ENCODE measurements at regions not wholly inside any gene's neighbourhood (a gene's known extent, or its start where the extent isn't known, plus 50 kb on each side); places are given as distances from the start of the nearest gene placed in this dataset.

DNA sequence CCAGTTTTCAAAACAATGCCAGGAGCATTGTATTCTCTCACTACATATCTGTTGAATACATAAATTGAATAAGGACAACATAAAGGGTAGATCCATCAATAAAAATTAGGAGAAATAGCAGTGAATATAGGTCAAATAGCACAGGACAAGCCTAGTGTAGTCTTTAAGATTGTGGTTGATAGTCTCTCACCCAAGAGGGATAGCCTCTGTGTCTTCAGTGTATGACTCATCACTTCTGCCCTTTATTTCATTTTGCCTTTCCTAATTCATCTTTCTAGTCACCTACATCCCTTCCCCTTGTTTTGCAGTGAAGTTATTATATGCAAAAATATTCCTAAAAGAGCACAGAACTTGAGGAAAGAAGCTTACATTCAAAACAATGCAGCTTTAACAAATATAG lies 335.0 kb upstream of the TUSC1 start:
- Mint-ChIP-seq H3K36me3 (ENCODE audit: low read depth) (no peaks in the 10 kb centered on the region), H3K27me3 (no peaks in the 10 kb centered on the region), H3K4me1 (ENCODE audit: low read depth) (no peaks in the 10 kb centered on the region), H3K9me3 (peaks cover 21% of the 10 kb centered on the region), H3K4me3 (no peak overlapping the region), H3K27ac (no peak overlapping the region)
- intact Hi-C loops (cut with DNase I, micrococcal nuclease): no loop called here
- H3K27ac ChIP-seq (ENCODE audit: low read depth in 1 of 2, low read length in 2 of 2): no peak overlapping the region
- TF ChIP-seq, protein P1, sequence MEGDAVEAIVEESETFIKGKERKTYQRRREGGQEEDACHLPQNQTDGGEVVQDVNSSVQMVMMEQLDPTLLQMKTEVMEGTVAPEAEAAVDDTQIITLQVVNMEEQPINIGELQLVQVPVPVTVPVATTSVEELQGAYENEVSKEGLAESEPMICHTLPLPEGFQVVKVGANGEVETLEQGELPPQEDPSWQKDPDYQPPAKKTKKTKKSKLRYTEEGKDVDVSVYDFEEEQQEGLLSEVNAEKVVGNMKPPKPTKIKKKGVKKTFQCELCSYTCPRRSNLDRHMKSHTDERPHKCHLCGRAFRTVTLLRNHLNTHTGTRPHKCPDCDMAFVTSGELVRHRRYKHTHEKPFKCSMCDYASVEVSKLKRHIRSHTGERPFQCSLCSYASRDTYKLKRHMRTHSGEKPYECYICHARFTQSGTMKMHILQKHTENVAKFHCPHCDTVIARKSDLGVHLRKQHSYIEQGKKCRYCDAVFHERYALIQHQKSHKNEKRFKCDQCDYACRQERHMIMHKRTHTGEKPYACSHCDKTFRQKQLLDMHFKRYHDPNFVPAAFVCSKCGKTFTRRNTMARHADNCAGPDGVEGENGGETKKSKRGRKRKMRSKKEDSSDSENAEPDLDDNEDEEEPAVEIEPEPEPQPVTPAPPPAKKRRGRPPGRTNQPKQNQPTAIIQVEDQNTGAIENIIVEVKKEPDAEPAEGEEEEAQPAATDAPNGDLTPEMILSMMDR (IDR thresholded peaks at IDR 0.05): no peak
- DNase-seq: no peak
- H3K27me3 ChIP-seq (ENCODE audit: control insufficient read depth in 1 of 2, insufficient read depth in 2 of 2, low read length in 2 of 2): no peaks in the 10 kb centered on the region
- no peak for ATAC-seq (ENCODE audit: poor library complexity)
- ChIA-PET CTCF (no interaction called here), POLR2A (no interaction called here)
- H3K36me3 ChIP-seq (ENCODE audit: insufficient read depth, low read length): no peaks in the 10 kb centered on the region
- H3K4me3 ChIP-seq (ENCODE audit: low read length): no peak overlapping the region
- H3K4me1 ChIP-seq (ENCODE audit: insufficient read depth, low read length): no peaks in the 10 kb centered on the region
- H3K9me3 ChIP-seq (ENCODE audit: control insufficient read depth in 1 of 2, insufficient read depth in 1 of 2, low read length in 2 of 2): peaks cover 0 to 8% of the 10 kb centered on the region in 2 experiments

DNA sequence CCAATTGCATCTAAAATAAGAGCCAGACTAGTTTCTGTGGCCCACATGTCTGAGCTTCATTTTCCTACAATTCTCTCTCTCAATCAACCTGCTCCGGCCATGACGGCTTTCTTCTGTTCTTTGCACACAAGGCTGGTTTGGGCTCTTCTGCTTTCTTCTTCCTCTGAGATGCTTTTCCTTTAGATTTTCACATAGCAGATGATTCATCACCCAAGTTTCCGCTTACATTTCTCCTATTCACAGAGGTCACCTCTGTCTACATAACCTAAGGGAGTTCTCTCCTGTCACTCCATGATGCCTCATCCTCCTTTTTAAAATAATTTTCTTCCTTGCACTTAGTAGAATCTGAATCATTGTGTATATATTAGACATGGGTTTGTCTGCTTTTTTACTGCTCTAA lies 334.6 kb upstream of the TUSC1 start:
- intact Hi-C loops (cut with DNase I, micrococcal nuclease): no loop called here

DNA sequence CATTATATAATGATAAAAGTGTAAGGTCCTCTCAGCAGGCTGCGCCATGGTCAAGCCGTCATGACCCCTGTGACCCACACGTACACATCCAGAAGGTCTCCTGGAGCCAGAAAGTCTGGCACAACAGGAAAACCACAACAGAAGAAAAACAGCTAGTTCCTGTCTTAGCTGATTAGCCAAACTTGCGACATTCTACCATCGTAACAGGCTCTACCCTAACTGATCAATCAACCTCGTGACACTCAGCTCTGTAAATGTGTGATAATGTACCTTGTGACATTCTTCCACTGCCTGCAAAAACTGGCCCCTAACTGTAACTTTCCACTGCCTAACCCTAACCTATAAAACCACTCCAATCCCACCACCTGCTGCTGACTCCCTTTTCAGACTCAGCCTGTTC lies 316.4 kb upstream of the TUSC1 start:
- peaks cover 20% of the 10 kb centered on the region for H3K9me3 Mint-ChIP-seq
- no peak for ATAC-seq (ENCODE audit: poor library complexity)
- intact Hi-C loops (cut with DNase I, micrococcal nuclease): no loop called here
- Histone ChIP-seq H3K9me3 (ENCODE audit: control insufficient read depth in 1 of 2, insufficient read depth in 1 of 2, low read length in 2 of 2) (peaks cover 4 to 33% of the 10 kb centered on the region in 2 experiments), H3K4me1 (ENCODE audit: insufficient read depth, low read length) (no peaks in the 10 kb centered on the region), H3K27me3 (ENCODE audit: control insufficient read depth in 1 of 2, insufficient read depth in 2 of 2, low read length in 2 of 2) (no peaks in the 10 kb centered on the region), H3K27ac (ENCODE audit: low read depth in 1 of 2, low read length in 2 of 2) (no peak overlapping the region), H3K36me3 (ENCODE audit: insufficient read depth, low read length) (no peaks in the 10 kb centered on the region), H3K4me3 (ENCODE audit: low read length) (no peak overlapping the region)
- DNase-seq: no peak
- CTCF ChIA-PET: no interaction called here
- H3K4me1 Mint-ChIP-seq (ENCODE audit: low read depth): no peaks in the 10 kb centered on the region
- H3K36me3 Mint-ChIP-seq (ENCODE audit: low read depth): no peaks in the 10 kb centered on the region
- no peak overlapping the region for H3K4me3 Mint-ChIP-seq
- H3K27ac Mint-ChIP-seq: no peak overlapping the region
- TF ChIP-seq, protein P1 (IDR thresholded peaks at IDR 0.05): no peak
- POLR2A ChIA-PET: no interaction called here
- H3K27me3 Mint-ChIP-seq: no peaks in the 10 kb centered on the region

More for the DNA sequence above, 334.6 kb upstream of the TUSC1 start:
- peaks cover 19% of the 10 kb centered on the region for H3K9me3 Mint-ChIP-seq
- no peaks in the 10 kb centered on the region for H3K4me1 Mint-ChIP-seq (ENCODE audit: low read depth)
- Histone ChIP-seq H3K9me3 (ENCODE audit: control insufficient read depth in 1 of 2, insufficient read depth in 1 of 2, low read length in 2 of 2) (peaks cover 0 to 8% of the 10 kb centered on the region in 2 experiments), H3K4me3 (ENCODE audit: low read length) (no peak overlapping the region), H3K4me1 (ENCODE audit: insufficient read depth, low read length) (no peaks in the 10 kb centered on the region), H3K27me3 (ENCODE audit: control insufficient read depth in 1 of 2, insufficient read depth in 2 of 2, low read length in 2 of 2) (no peaks in the 10 kb centered on the region), H3K36me3 (ENCODE audit: insufficient read depth, low read length) (no peaks in the 10 kb centered on the region), H3K27ac (ENCODE audit: low read depth in 1 of 2, low read length in 2 of 2) (no peak overlapping the region)
- ChIA-PET CTCF (no interaction called here), POLR2A (no interaction called here)
- TF ChIP-seq, protein P1 (IDR thresholded peaks at IDR 0.05): no peak
- no peaks in the 10 kb centered on the region for H3K36me3 Mint-ChIP-seq (ENCODE audit: low read depth)
- no peaks in the 10 kb centered on the region for H3K27me3 Mint-ChIP-seq
- DNase-seq: no peak
- ATAC-seq (ENCODE audit: poor library complexity): no peak
- H3K4me3 Mint-ChIP-seq: no peak overlapping the region
- H3K27ac Mint-ChIP-seq: no peak overlapping the region

Measured in CD4-positive, alpha-beta T cell (primary cell).